ENCODE measurements at regions not wholly inside any gene's neighbourhood (a gene's known extent, or its start where the extent isn't known, plus 50 kb on each side); places are given as distances from the start of the nearest gene placed in this dataset.

GRCh38 chr18:60746919-60747318, 374.3 kb upstream of the MC4R start:
- H3K27me3 Mint-ChIP-seq (ENCODE audit: insufficient read depth) = peaks cover 43% of the 10 kb centered on the region
- H3K4me1 ChIP-seq (ENCODE audit: control insufficient read depth, insufficient read depth, low read length) = no peaks in the 10 kb centered on the region
- H3K27ac ChIP-seq (ENCODE audit: low read depth, low read length) = no peak overlapping the region
- no peak overlapping the region for H3K4me3 ChIP-seq (ENCODE audit: low read length)
- peaks cover 45% of the 10 kb centered on the region for H3K27me3 ChIP-seq (ENCODE audit: control insufficient read depth, insufficient read depth, low read length, poor library complexity, severe bottlenecking)
- no peak overlapping the region for H3K9ac ChIP-seq (ENCODE audit: extremely low read depth, low read length, poor library complexity, severe bottlenecking)
- H3K9me3 Mint-ChIP-seq = no peaks in the 10 kb centered on the region
- no peaks in the 10 kb centered on the region for H3K36me3 ChIP-seq (ENCODE audit: control insufficient read depth, insufficient read depth, low read length)
- no peaks in the 10 kb centered on the region for H3K9me3 ChIP-seq (ENCODE audit: control insufficient read depth, low read length)
- DNase-seq = no peak
- H3K4me3 Mint-ChIP-seq = no peak overlapping the region
- H3K36me3 Mint-ChIP-seq (ENCODE audit: low read depth) = no peaks in the 10 kb centered on the region
- TF ChIP-seq, protein P1, sequence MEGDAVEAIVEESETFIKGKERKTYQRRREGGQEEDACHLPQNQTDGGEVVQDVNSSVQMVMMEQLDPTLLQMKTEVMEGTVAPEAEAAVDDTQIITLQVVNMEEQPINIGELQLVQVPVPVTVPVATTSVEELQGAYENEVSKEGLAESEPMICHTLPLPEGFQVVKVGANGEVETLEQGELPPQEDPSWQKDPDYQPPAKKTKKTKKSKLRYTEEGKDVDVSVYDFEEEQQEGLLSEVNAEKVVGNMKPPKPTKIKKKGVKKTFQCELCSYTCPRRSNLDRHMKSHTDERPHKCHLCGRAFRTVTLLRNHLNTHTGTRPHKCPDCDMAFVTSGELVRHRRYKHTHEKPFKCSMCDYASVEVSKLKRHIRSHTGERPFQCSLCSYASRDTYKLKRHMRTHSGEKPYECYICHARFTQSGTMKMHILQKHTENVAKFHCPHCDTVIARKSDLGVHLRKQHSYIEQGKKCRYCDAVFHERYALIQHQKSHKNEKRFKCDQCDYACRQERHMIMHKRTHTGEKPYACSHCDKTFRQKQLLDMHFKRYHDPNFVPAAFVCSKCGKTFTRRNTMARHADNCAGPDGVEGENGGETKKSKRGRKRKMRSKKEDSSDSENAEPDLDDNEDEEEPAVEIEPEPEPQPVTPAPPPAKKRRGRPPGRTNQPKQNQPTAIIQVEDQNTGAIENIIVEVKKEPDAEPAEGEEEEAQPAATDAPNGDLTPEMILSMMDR (conservative IDR thresholded peaks at IDR 0.05) = no peak
- H3K27ac Mint-ChIP-seq = no peak overlapping the region
- peaks cover 4% of the 10 kb centered on the region for H3K4me1 Mint-ChIP-seq

DNA sequence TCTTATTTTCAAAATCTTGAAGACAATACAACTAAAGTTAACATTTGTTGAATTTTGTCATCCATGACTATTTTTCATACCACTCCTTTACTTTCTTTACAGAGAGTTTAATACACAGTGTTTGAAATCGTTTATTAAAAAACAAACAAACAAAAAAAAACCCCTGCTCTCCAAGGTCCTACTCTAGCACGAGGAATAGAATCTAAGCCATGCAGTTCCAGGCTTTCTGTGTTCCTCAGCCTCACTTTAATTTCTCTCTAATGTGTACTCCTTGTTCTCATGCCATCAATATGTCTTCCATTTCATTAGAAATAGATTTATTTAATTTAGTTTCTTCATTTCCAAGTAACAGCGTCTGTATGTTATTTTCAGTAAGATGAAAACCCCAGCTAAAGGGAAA, 381.2 kb upstream of the MC4R start:
- no peaks in the 10 kb centered on the region for H3K4me1 ChIP-seq (ENCODE audit: control insufficient read depth, insufficient read depth, low read length)
- peaks cover 83% of the 10 kb centered on the region for H3K27me3 ChIP-seq (ENCODE audit: control insufficient read depth, insufficient read depth, low read length, poor library complexity, severe bottlenecking)
- TF ChIP-seq, protein P1 (conservative IDR thresholded peaks at IDR 0.05) = no peak
- 90 to 100% methylated on average over 1 to 3 of the region's 3 CpGs for WGBS, 2 experiments (ENCODE audit: insufficient coverage in 1 of 2, insufficient read length in 1 of 2)
- Mint-ChIP-seq H3K27me3 (ENCODE audit: insufficient read depth) (peaks cover 70% of the 10 kb centered on the region), H3K27ac (no peak overlapping the region), H3K4me3 (no peak overlapping the region), H3K4me1 (no peaks in the 10 kb centered on the region), H3K9me3 (no peaks in the 10 kb centered on the region), H3K36me3 (ENCODE audit: low read depth) (no peaks in the 10 kb centered on the region)
- H3K36me3 ChIP-seq (ENCODE audit: control insufficient read depth, insufficient read depth, low read length) = no peaks in the 10 kb centered on the region
- H3K4me3 ChIP-seq (ENCODE audit: low read length) = no peak overlapping the region
- H3K9me3 ChIP-seq (ENCODE audit: control insufficient read depth, low read length) = no peaks in the 10 kb centered on the region
- no peak for DNase-seq
- no peak overlapping the region for H3K9ac ChIP-seq (ENCODE audit: extremely low read depth, low read length, poor library complexity, severe bottlenecking)
- no peak overlapping the region for H3K27ac ChIP-seq (ENCODE audit: low read depth, low read length)

- no peak for DNase-seq
- H3K4me1 Mint-ChIP-seq = no peaks in the 10 kb centered on the region
- H3K27ac ChIP-seq (ENCODE audit: low read depth, low read length) = no peak overlapping the region
- no peaks in the 10 kb centered on the region for H3K36me3 Mint-ChIP-seq (ENCODE audit: low read depth)
- H3K27me3 ChIP-seq (ENCODE audit: control insufficient read depth, insufficient read depth, low read length, poor library complexity, severe bottlenecking) = peaks cover 84% of the 10 kb centered on the region
- TF ChIP-seq, protein P1 (conservative IDR thresholded peaks at IDR 0.05) = no peak
- H3K4me3 ChIP-seq (ENCODE audit: low read length) = no peak overlapping the region
- no peak overlapping the region for H3K4me3 Mint-ChIP-seq
- no peaks in the 10 kb centered on the region for H3K9me3 Mint-ChIP-seq
- 88 to 100% methylated on average over 3 of the region's 4 CpGs for WGBS, 2 experiments (ENCODE audit: insufficient coverage in 1 of 2, insufficient read length in 1 of 2)
- no peaks in the 10 kb centered on the region for H3K9me3 ChIP-seq (ENCODE audit: control insufficient read depth, low read length)
- no peaks in the 10 kb centered on the region for H3K4me1 ChIP-seq (ENCODE audit: control insufficient read depth, insufficient read depth, low read length)
- no peaks in the 10 kb centered on the region for H3K36me3 ChIP-seq (ENCODE audit: control insufficient read depth, insufficient read depth, low read length)
- H3K9ac ChIP-seq (ENCODE audit: extremely low read depth, low read length, poor library complexity, severe bottlenecking) = no peak overlapping the region
- peaks cover 74% of the 10 kb centered on the region for H3K27me3 Mint-ChIP-seq (ENCODE audit: insufficient read depth)
- H3K27ac Mint-ChIP-seq = no peak overlapping the region
Observed at GRCh38 chr18:60754413-60755009, 381.9 kb upstream of the MC4R start.
